Lower lobe of right lung (tissue), 2 donors: ENCODE measurements at regions not wholly inside any gene's neighbourhood (a gene's known extent, or its start where the extent isn't known, plus 50 kb on each side); places are given as distances from the start of the nearest gene placed in this dataset.

ENCODE experiments used
- ATAC-seq, 2 donors: fragments of 200-7000 bp; cut with Tn5 transposase; one replicate each; pipeline ENCODE4 v1.9.1; 2020 to 2022; ENCODE audit warnings: mild to moderate bottlenecking in 2 of 2, moderate library complexity in 2 of 2
- DNase-seq: peaks from one replicate; pipeline ENCODE4 v3.0.0-alpha.2; 2020
- H3K27ac ChIP-seq: fragments of 200-600 bp; one replicate; pipeline ENCODE4 v1.8.0; 2022
- H3K27me3 ChIP-seq: fragments of 200-600 bp; one replicate; pipeline ENCODE4 v1.8.0; 2022; ENCODE audit warnings: low read depth
- H3K36me3 ChIP-seq: fragments of 200-600 bp; one replicate; pipeline ENCODE4 v1.8.0; 2022; ENCODE audit warnings: mild to moderate bottlenecking
- H3K4me1 ChIP-seq: fragments of 200-600 bp; one replicate; pipeline ENCODE4 v1.8.0; 2022
- H3K4me3 ChIP-seq: fragments of 200-600 bp; one replicate; pipeline ENCODE4 v1.8.0; 2022; ENCODE audit warnings: mild to moderate bottlenecking
- H3K9me3 ChIP-seq: fragments of 200-600 bp; one replicate; pipeline ENCODE4 v1.8.0; 2022
- intact Hi-C: fragments of 100-400 bp; cut with DNase I; formaldehyde crosslinking; loops from one replicate; pipeline ENCODE4 v1.11.0; 2022
- TF ChIP-seq, protein P1 (sequence below): fragments of 200-600 bp; IDR thresholded peaks from one replicate; pipeline ENCODE4 v1.8.0; 2022; ENCODE audit warnings: antibody characterized with exemption, mild to moderate bottlenecking
- donor health status: DM: no; HTN: yes; CAD: no; lungs with severe emphysema.

DNA sequence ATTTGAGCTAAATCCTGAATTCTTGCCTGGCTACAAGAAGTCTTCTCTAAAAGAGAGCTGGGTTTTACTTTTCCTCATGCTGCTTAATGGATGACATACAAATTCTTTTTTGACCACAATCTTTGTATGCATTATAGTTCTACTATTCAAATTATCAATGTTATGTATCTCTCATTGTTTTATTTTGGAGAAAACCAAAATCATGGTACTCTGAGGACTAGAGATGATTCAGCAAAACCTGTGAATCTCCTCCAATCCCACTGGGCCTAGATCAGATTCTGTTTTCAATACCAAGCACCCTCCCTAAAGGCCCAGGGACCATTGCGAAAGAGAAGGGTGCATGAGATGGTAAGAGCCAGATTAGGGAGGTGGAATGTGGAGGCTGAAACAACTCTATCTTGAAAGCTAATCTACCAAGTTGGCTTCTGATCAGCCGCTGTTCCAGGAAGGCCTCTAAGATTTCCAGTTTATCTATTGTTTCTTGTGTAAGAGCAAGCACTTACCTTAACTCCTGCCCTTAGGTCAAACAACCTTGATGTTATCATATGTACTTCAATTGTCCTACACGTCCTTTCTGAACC lies 547.2 kb downstream of the PLPP3 start:
- Histone ChIP-seq H3K27me3 (no peaks in the 10 kb centered on the region), H3K9me3 (no peaks in the 10 kb centered on the region), H3K27ac (no peak overlapping the region), H3K4me3 (no peak overlapping the region), H3K4me1 (no peaks in the 10 kb centered on the region), H3K36me3 (no peaks in the 10 kb centered on the region)
- TF ChIP-seq, protein P1, sequence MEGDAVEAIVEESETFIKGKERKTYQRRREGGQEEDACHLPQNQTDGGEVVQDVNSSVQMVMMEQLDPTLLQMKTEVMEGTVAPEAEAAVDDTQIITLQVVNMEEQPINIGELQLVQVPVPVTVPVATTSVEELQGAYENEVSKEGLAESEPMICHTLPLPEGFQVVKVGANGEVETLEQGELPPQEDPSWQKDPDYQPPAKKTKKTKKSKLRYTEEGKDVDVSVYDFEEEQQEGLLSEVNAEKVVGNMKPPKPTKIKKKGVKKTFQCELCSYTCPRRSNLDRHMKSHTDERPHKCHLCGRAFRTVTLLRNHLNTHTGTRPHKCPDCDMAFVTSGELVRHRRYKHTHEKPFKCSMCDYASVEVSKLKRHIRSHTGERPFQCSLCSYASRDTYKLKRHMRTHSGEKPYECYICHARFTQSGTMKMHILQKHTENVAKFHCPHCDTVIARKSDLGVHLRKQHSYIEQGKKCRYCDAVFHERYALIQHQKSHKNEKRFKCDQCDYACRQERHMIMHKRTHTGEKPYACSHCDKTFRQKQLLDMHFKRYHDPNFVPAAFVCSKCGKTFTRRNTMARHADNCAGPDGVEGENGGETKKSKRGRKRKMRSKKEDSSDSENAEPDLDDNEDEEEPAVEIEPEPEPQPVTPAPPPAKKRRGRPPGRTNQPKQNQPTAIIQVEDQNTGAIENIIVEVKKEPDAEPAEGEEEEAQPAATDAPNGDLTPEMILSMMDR: no peak
- intact Hi-C loops: no loop called here
- no peak for DNase-seq
- ATAC-seq: no peak

DNA sequence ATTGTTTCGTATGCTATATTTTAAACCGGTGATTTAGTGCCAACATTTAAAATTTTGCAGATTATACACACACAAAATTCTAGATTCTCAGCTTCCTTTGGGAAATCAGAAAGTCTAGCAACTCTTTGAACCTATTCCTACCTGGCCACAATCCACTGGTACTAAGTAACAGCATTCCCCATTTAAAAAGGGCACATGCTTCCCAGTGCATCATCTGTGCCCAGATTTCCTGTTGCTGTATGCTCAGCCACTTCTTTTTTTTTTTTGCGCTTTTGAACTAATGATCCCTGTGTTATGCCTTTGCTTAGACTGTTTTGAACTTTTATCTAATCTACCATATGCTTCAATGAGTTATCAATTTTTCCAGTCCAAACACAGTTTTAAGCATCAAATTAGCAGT lies 548.4 kb downstream of the PLPP3 start:
- Histone ChIP-seq H3K9me3 (no peaks in the 10 kb centered on the region), H3K4me3 (no peak overlapping the region), H3K4me1 (no peaks in the 10 kb centered on the region), H3K27me3 (no peaks in the 10 kb centered on the region), H3K36me3 (no peaks in the 10 kb centered on the region), H3K27ac (no peak overlapping the region)
- intact Hi-C loops: no loop called here
- DNase-seq (no peak), ATAC-seq (no peak)
- TF ChIP-seq, protein P1: no peak

DNA sequence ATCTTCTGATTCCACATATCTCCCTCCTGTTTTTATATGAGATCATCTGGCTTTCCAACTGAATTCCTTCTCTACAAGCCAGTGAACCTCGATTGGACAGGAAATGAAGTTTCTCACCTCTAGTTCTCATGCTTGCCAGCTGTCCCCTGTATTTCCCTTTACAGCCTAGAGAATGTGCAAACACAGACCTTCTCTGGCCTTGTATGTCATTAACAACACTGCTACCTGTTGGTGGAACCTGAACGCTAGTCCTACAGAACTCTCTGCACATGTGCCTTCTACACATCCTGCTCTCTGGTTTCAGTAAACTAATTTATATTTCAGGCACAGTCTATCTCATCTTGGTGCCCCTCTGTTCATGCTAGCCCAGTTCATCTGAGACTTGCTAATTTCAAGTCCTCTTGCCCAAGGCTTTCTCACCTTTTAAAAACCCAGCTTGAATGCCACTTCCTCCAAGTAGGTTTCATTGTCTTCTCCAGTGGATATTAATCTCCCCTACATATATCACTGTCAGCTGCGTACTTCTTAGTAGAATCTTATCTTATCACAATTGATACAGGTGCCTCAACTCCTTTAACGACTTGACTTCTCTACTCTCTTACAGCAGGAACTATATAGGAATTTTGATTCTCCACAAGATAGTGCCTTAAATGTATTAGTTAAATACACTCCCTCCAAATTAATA lies 549.9 kb downstream of the PLPP3 start:
- no peak overlapping the region for H3K27ac ChIP-seq
- H3K36me3 ChIP-seq: no peaks in the 10 kb centered on the region
- no peak for ATAC-seq
- H3K27me3 ChIP-seq: no peaks in the 10 kb centered on the region
- intact Hi-C loops: no loop called here
- H3K9me3 ChIP-seq: no peaks in the 10 kb centered on the region
- H3K4me3 ChIP-seq: no peak overlapping the region
- DNase-seq: no peak
- no peaks in the 10 kb centered on the region for H3K4me1 ChIP-seq
- TF ChIP-seq, protein P1: no peak

DNA sequence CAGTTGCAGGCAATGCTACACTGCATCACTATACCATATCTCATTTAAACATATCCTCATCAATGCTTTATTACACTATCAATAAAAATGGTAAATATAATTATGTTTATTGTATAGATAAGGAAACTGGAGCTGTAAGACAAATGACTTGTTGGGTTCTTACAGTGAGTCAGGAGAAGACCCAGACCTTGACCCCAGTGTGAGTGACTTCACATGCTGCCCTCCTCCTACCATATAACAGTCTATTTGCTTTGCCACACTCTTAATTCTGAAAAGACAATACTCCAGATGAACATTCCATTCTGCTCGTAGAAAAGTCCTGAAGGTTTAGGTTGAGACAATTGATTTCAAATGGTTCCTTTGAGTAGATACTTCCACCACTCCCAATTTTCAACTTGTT lies 550.5 kb downstream of the PLPP3 start:
- Histone ChIP-seq H3K27ac (no peak overlapping the region), H3K27me3 (no peaks in the 10 kb centered on the region), H3K9me3 (no peaks in the 10 kb centered on the region), H3K36me3 (no peaks in the 10 kb centered on the region), H3K4me3 (no peak overlapping the region), H3K4me1 (no peaks in the 10 kb centered on the region)
- ATAC-seq (no peak), DNase-seq (no peak)
- TF ChIP-seq, protein P1: no peak
- intact Hi-C loops: no loop called here

DNA sequence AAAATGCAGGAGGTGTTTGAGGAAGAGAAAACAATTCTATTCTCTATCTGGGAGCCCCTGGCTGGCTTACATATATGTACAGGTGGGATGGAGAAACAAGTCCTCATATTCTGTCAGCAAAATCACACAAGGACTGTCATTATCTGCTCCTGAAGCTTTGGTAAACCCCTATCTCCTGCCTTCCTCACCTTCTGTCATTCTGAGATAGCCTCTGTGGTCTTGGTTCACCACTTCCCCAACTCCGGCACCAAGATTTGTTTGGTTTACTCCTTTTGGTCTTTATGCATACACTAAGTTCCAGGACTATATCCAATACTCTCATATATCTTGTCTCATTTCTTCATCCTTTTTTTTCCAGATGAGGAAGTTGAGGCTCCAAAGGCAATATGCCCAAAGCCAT lies 551.1 kb downstream of the PLPP3 start:
- H3K27ac ChIP-seq: no peak overlapping the region
- no peaks in the 10 kb centered on the region for H3K27me3 ChIP-seq
- no peak overlapping the region for H3K4me3 ChIP-seq
- TF ChIP-seq, protein P1: no peak
- ATAC-seq (no peak), DNase-seq (no peak)
- no peaks in the 10 kb centered on the region for H3K9me3 ChIP-seq
- intact Hi-C loops: no loop called here
- no peaks in the 10 kb centered on the region for H3K36me3 ChIP-seq
- no peaks in the 10 kb centered on the region for H3K4me1 ChIP-seq
